Loucy (cell line): ENCODE measurements at regions not wholly inside any gene's neighbourhood (a gene's known extent, or its start where the extent isn't known, plus 50 kb on each side); places are given as distances from the start of the nearest gene placed in this dataset.
"Not testable (repeated sequence)": the region's sequence is repeated elsewhere in the genome, so short reads cannot be mapped to it uniquely, and the experiment has no call there.

ENCODE experiments used
- EZH2phosphoT487 ChIP-seq: fragments of 200-600 bp; IDR thresholded peaks from 2 replicates; pipeline ENCODE4 v1.6.1; 2018; ENCODE audit warnings: antibody characterized with exemption, mild to moderate bottlenecking, moderate library complexity, borderline replicate concordance
- TF ChIP-seq, protein P1 (sequence below): fragments of 200-600 bp; sonication (generic); conservative IDR thresholded peaks from 2 replicates; pipeline ENCODE4 v1.5.1; 2014; ENCODE audit warnings: mild to moderate bottlenecking, antibody characterized with exemption, low read length

DNA sequence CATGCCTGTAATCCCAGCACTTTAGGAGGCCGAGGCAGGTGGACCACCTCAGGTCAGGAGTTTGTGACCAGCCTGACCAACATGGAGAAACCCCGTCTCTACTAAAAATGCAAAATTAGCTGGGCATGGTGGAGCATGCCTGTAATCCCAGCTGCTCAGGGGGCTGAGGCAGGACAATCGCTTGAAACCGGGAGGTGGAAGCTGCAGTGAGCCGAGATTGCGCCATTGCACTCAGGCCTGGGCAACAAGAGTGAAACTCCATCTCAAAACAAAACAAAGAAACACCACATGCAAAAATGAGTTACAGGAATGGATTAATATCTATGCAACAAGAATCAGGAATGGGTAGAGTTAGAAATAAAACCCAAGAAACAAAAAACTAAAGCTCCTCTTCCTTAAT is 462.3 kb upstream of the POM121L12 start:
- TF ChIP-seq, protein P1, sequence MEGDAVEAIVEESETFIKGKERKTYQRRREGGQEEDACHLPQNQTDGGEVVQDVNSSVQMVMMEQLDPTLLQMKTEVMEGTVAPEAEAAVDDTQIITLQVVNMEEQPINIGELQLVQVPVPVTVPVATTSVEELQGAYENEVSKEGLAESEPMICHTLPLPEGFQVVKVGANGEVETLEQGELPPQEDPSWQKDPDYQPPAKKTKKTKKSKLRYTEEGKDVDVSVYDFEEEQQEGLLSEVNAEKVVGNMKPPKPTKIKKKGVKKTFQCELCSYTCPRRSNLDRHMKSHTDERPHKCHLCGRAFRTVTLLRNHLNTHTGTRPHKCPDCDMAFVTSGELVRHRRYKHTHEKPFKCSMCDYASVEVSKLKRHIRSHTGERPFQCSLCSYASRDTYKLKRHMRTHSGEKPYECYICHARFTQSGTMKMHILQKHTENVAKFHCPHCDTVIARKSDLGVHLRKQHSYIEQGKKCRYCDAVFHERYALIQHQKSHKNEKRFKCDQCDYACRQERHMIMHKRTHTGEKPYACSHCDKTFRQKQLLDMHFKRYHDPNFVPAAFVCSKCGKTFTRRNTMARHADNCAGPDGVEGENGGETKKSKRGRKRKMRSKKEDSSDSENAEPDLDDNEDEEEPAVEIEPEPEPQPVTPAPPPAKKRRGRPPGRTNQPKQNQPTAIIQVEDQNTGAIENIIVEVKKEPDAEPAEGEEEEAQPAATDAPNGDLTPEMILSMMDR: not testable (repeated sequence)
- TF ChIP-seq EZH2phosphoT487: not testable (repeated sequence)
